Astrocyte of the cerebellum (primary cell): ENCODE measurements at regions not wholly inside any gene's neighbourhood (a gene's known extent, or its start where the extent isn't known, plus 50 kb on each side); places are given as distances from the start of the nearest gene placed in this dataset.

ENCODE experiments used
- DNase-seq: peaks from one replicate; pipeline ENCODE4 v3.0.0-alpha.2; 2011; ENCODE audit warnings: low read depth
- H3K4me3 ChIP-seq: 2 replicates; pipeline ENCODE4 v1.5.1; 2011; ENCODE audit warnings: mild to moderate bottlenecking, low read depth, low read length, moderate library complexity
- CTCF ChIP-seq: IDR thresholded peaks from 2 replicates; pipeline ENCODE4 v1.5.1; 2012; ENCODE audit warnings: low read length, low read depth, moderate library complexity, mild to moderate bottlenecking; ENCODE audit errors: missing control alignments
- in situ Hi-C: cut with HindIII; loops from 2 replicates; pipeline ENCODE4 v1.10.0; 2017; ENCODE audit warnings: low sequenced_read_pairs

- no peak overlapping the region for H3K4me3 ChIP-seq
- in situ Hi-C loops, result no loop called here
- TF ChIP-seq CTCF, result no peak
- DNase-seq, result no peak
Measured at GRCh38 chr14:82412545-82412944, 878.9 kb upstream of the SEL1L start.

- no peak for TF ChIP-seq CTCF
- no peak overlapping the region for H3K4me3 ChIP-seq
- no peak for DNase-seq
- in situ Hi-C loops, result no loop called here
Measured at GRCh38 chr14:82414853-82415539, 881.3 kb upstream of the SEL1L start.

GRCh38 chr14:82419933-82420332 lies 886.3 kb upstream of the SEL1L start:
- in situ Hi-C loops, result no loop called here
- H3K4me3 ChIP-seq, result no peak overlapping the region
- DNase-seq, result no peak
- no peak for TF ChIP-seq CTCF

- no peak for DNase-seq
- TF ChIP-seq CTCF, result no peak
- in situ Hi-C loops, result no loop called here
- H3K4me3 ChIP-seq, result no peak overlapping the region
Measured at GRCh38 chr14:82420871-82421270, 887.2 kb upstream of the SEL1L start.

GRCh38 chr14:82421286-82421685 lies 887.6 kb upstream of the SEL1L start:
- DNase-seq, result no peak
- no peak for TF ChIP-seq CTCF
- no peak overlapping the region for H3K4me3 ChIP-seq
- in situ Hi-C loops, result no loop called here

GRCh38 chr14:82422230-82422629 lies 888.6 kb upstream of the SEL1L start:
- in situ Hi-C loops, result no loop called here
- H3K4me3 ChIP-seq, result no peak overlapping the region
- no peak for DNase-seq
- TF ChIP-seq CTCF, result no peak
